Loucy (cell line): ENCODE measurements at regions not wholly inside any gene's neighbourhood (a gene's known extent, or its start where the extent isn't known, plus 50 kb on each side); places are given as distances from the start of the nearest gene placed in this dataset.

Source experiments
- H2AFZ ChIP-seq: fragments of 200-600 bp; sonication (generic); 2 replicates; pipeline ENCODE4 v1.6.0; 2016; ENCODE audit warnings: antibody characterized with exemption, mild to moderate bottlenecking, low read length, moderate library complexity
- H3F3A ChIP-seq: fragments of 200-600 bp; 2 replicates; pipeline ENCODE4 v1.6.0; 2016; ENCODE audit warnings: antibody characterized with exemption, low read depth, mild to moderate bottlenecking
- H3K27me3 ChIP-seq: fragments of 200-600 bp; sonication (generic); 2 replicates; pipeline ENCODE4 v1.6.1; 2014; ENCODE audit warnings: low read length, mild to moderate bottlenecking; ENCODE audit not compliant: insufficient read depth, poor library complexity, severe bottlenecking
- H3K36me3 ChIP-seq: fragments of 200-600 bp; sonication (generic); 2 replicates; pipeline ENCODE4 v1.6.1; 2016; ENCODE audit warnings: low read length; ENCODE audit not compliant: insufficient read depth
- H3K4me1 ChIP-seq: fragments of 200-600 bp; sonication (generic); 2 replicates; pipeline ENCODE4 v1.5.1; 2014; ENCODE audit warnings: low read length, mild to moderate bottlenecking; ENCODE audit not compliant: insufficient read depth, poor library complexity, severe bottlenecking
- H3K4me2 ChIP-seq: fragments of 200-600 bp; sonication (generic); 2 replicates; pipeline ENCODE4 v1.6.0; 2014; ENCODE audit warnings: antibody characterized with exemption, low read length, low read depth, mild to moderate bottlenecking; ENCODE audit not compliant: poor library complexity, severe bottlenecking
- H3K4me3 ChIP-seq: fragments of 200-600 bp; sonication (generic); 2 replicates; pipeline ENCODE4 v1.5.1; 2014; ENCODE audit warnings: low read length, mild to moderate bottlenecking, mixed read lengths; ENCODE audit not compliant: poor library complexity, severe bottlenecking
- H3K79me2 ChIP-seq: fragments of 200-600 bp; sonication (generic); 2 replicates; pipeline ENCODE4 v1.6.1; 2014; ENCODE audit warnings: low read length; ENCODE audit not compliant: insufficient read depth
- H3K9ac ChIP-seq: fragments of 200-600 bp; sonication (generic); 2 replicates; pipeline ENCODE4 v1.6.0; 2014; ENCODE audit warnings: mild to moderate bottlenecking, low read depth, low read length, moderate library complexity; ENCODE audit not compliant: poor library complexity, severe bottlenecking
- H3K9me2 ChIP-seq: fragments of 200-600 bp; sonication (generic); replicated peaks from 2 replicates; pipeline ENCODE4 v1.6.1; 2016; ENCODE audit warnings: low read depth, low read length, mixed read lengths
- H3K9me3 ChIP-seq: fragments of 200-600 bp; sonication (generic); 2 replicates; pipeline ENCODE4 v1.6.1; 2014; ENCODE audit warnings: mild to moderate bottlenecking, antibody characterized with exemption, low read length, low read depth; ENCODE audit not compliant: insufficient read depth
- H4K20me1 ChIP-seq: fragments of 200-600 bp; sonication (generic); 2 replicates; pipeline ENCODE4 v1.6.0; 2014; ENCODE audit warnings: antibody characterized with exemption, low read length, mild to moderate bottlenecking; ENCODE audit not compliant: insufficient read depth, poor library complexity, severe bottlenecking
- EZH2phosphoT487 ChIP-seq: fragments of 200-600 bp; IDR thresholded peaks from 2 replicates; pipeline ENCODE4 v1.6.1; 2018; ENCODE audit warnings: antibody characterized with exemption, mild to moderate bottlenecking, moderate library complexity, borderline replicate concordance
- TF ChIP-seq, protein P1 (sequence below): fragments of 200-600 bp; sonication (generic); conservative IDR thresholded peaks from 2 replicates; pipeline ENCODE4 v1.5.1; 2014; ENCODE audit warnings: mild to moderate bottlenecking, antibody characterized with exemption, low read length

- Histone ChIP-seq H2AFZ (no peak overlapping the region; the same call in 1 of the 2 replicates), H4K20me1 (no peaks in the 10 kb centered on the region), H3K9me2 (no peaks in the 10 kb centered on the region), H3K9me3 (peaks cover 19% of the 10 kb centered on the region), H3K4me1 (peaks cover 18% of the 10 kb centered on the region), H3K4me2 (peak overlapping the region; percentile 63), H3K79me2 (no peaks in the 10 kb centered on the region), H3K36me3 (no peaks in the 10 kb centered on the region), H3K27me3 (peaks cover 5% of the 10 kb centered on the region), H3F3A (peaks cover 15% of the 10 kb centered on the region), H3K9ac (no peak overlapping the region), H3K4me3 (no peak overlapping the region)
- no peak for TF ChIP-seq EZH2phosphoT487
- TF ChIP-seq, protein P1, sequence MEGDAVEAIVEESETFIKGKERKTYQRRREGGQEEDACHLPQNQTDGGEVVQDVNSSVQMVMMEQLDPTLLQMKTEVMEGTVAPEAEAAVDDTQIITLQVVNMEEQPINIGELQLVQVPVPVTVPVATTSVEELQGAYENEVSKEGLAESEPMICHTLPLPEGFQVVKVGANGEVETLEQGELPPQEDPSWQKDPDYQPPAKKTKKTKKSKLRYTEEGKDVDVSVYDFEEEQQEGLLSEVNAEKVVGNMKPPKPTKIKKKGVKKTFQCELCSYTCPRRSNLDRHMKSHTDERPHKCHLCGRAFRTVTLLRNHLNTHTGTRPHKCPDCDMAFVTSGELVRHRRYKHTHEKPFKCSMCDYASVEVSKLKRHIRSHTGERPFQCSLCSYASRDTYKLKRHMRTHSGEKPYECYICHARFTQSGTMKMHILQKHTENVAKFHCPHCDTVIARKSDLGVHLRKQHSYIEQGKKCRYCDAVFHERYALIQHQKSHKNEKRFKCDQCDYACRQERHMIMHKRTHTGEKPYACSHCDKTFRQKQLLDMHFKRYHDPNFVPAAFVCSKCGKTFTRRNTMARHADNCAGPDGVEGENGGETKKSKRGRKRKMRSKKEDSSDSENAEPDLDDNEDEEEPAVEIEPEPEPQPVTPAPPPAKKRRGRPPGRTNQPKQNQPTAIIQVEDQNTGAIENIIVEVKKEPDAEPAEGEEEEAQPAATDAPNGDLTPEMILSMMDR, result no peak
Measured at GRCh38 chr3:28768439-28768838, 419.8 kb upstream of the AZI2 start.

GRCh38 chr3:28777806-28778475 lies 429.3 kb upstream of the AZI2 start:
- no peak overlapping the region for H2AFZ ChIP-seq
- H3K36me3 ChIP-seq, result no peaks in the 10 kb centered on the region
- no peaks in the 10 kb centered on the region for H4K20me1 ChIP-seq
- TF ChIP-seq, protein P1, result no peak
- TF ChIP-seq EZH2phosphoT487, result no peak
- no peaks in the 10 kb centered on the region for H3K9me2 ChIP-seq
- H3K4me3 ChIP-seq, result no peak overlapping the region
- H3K4me2 ChIP-seq, result no peak overlapping the region
- no peak overlapping the region for H3K9ac ChIP-seq
- H3K4me1 ChIP-seq, result no peaks in the 10 kb centered on the region
- no peaks in the 10 kb centered on the region for H3K27me3 ChIP-seq
- no peaks in the 10 kb centered on the region for H3K79me2 ChIP-seq
- H3F3A ChIP-seq, result no peaks in the 10 kb centered on the region
- no peaks in the 10 kb centered on the region for H3K9me3 ChIP-seq

DNA sequence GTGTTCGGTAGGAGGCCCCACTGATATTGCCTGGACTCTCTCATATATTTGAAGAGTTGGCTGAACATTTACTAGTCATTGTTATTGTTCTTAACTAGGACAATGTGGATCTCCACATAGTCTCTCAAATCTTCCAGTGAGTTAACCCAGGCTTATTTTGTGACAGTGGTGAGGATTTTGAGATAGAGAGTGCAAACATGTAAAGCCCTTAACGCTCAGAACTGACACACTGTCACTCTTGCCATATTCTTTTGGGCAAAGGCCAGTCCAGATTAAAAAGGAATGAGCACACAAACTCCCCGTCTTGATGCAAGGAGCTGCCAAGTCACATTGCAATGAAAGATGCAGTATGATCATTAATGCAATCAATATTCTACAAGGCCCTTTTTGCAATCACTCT lies 431.9 kb upstream of the AZI2 start:
- TF ChIP-seq, protein P1, result no peak
- no peak for TF ChIP-seq EZH2phosphoT487
- no peaks in the 10 kb centered on the region for H3K9me2 ChIP-seq
- no peaks in the 10 kb centered on the region for H3K27me3 ChIP-seq
- no peaks in the 10 kb centered on the region for H3K4me1 ChIP-seq
- no peaks in the 10 kb centered on the region for H3K79me2 ChIP-seq
- H3K4me3 ChIP-seq, result no peak overlapping the region
- no peaks in the 10 kb centered on the region for H3F3A ChIP-seq
- H3K9me3 ChIP-seq, result no peaks in the 10 kb centered on the region
- H3K36me3 ChIP-seq, result no peaks in the 10 kb centered on the region
- H4K20me1 ChIP-seq, result no peaks in the 10 kb centered on the region
- no peak overlapping the region for H3K4me2 ChIP-seq
- H2AFZ ChIP-seq, result no peak overlapping the region
- H3K9ac ChIP-seq, result no peak overlapping the region
